ENCODE measurements at regions not wholly inside any gene's neighbourhood (a gene's known extent, or its start where the extent isn't known, plus 50 kb on each side); places are given as distances from the start of the nearest gene placed in this dataset.

GRCh38 chr9:31144614-31145013 lies 1239.8 kb upstream of the ACO1 start:
- TF ChIP-seq ZNF235 (CRISPR knock-in tag; IDR thresholded peaks at IDR 0.05; ENCODE audit: borderline replicate concordance): no peak
- TF ChIP-seq DNMT1 (CRISPR knock-in tag; IDR thresholded peaks at IDR 0.05): no peak
- no peak for TF ChIP-seq FUBP1 (CRISPR knock-in tag; IDR thresholded peaks at IDR 0.05; ENCODE audit: borderline replicate concordance)
- no peak for TF ChIP-seq ZNF3 (CRISPR knock-in tag; IDR thresholded peaks at IDR 0.05)
- TF ChIP-seq ZNF670 (CRISPR knock-in tag; IDR thresholded peaks at IDR 0.05; ENCODE audit: borderline replicate concordance): no peak
- TF ChIP-seq ZNF710 (CRISPR knock-in tag; IDR thresholded peaks at IDR 0.05; ENCODE audit: borderline replicate concordance): no peak
- no peak for TF ChIP-seq ZNF207 (IDR thresholded peaks at IDR 0.05; ENCODE audit: borderline replicate concordance)
- no peak for TF ChIP-seq ELF1 (CRISPR knock-in tag; IDR thresholded peaks at IDR 0.05)
- TF ChIP-seq YEATS2 (CRISPR knock-in tag; IDR thresholded peaks at IDR 0.05; ENCODE audit: borderline replicate concordance): no peak
- TF ChIP-seq ZHX1 (CRISPR knock-in tag; IDR thresholded peaks at IDR 0.05; ENCODE audit: low read depth): no peak
- no peak for TF ChIP-seq KLF13 (CRISPR knock-in tag; IDR thresholded peaks at IDR 0.05)
- TF ChIP-seq ZNF10 (CRISPR knock-in tag; IDR thresholded peaks at IDR 0.05; ENCODE audit: borderline replicate concordance, low read depth): no peak
- Histone ChIP-seq H3K36me3 (replicated peaks in 1 of 2; ENCODE audit: control insufficient read depth in 1 of 2, insufficient read depth in 2 of 2, low read length in 2 of 2) (no peaks in the 10 kb centered on the region), H3K27ac (ENCODE audit: extremely low read length, insufficient read depth, low read length) (no peak overlapping the region), H3K27me3 (ENCODE audit: control insufficient read depth in 1 of 2, insufficient read depth in 2 of 2, low read length in 2 of 2) (no peaks in the 10 kb centered on the region), H4K20me1 (ENCODE audit: insufficient read depth, low read length) (no peaks in the 10 kb centered on the region), H3K9me3 (ENCODE audit: low read length) (no peaks in the 10 kb centered on the region), H3K4me3 (replicated peaks in 1 of 3; ENCODE audit: insufficient read depth in 1 of 3, low read depth in 2 of 3, low read length in 3 of 3) (no peak overlapping the region), H3K4me2 (ENCODE audit: low read depth, low read length) (no peak overlapping the region), H3K4me1 (ENCODE audit: insufficient read depth, low read length) (no peaks in the 10 kb centered on the region), H3K79me2 (ENCODE audit: insufficient read depth, low read length) (no peaks in the 10 kb centered on the region), H3K9ac (ENCODE audit: insufficient read depth, low read depth, low read length) (no peak overlapping the region), H2AFZ (ENCODE audit: low read length) (no peak overlapping the region)
- 2% methylated on average over 3 of the region's 3 CpGs for WGBS (ENCODE audit: low lambda C conversion rate)
- intact Hi-C loops (cut with micrococcal nuclease; ENCODE audit: unreplicated experiment): no loop called here
- FAIRE-seq: no peak
- CTCF ChIA-PET (ENCODE audit: low intra/inter-chr PET ratio, low total read pairs): no interaction called here
- DNase-seq (ENCODE audit: low spot score): no peak
- POLR2A ChIA-PET: no interaction called here
- in situ Hi-C loops (cut with HindIII; ENCODE audit: extremely low pct_ligation_motif_present, low pct_unique_long_range_greater_than_20kb): no loop called here
- ATAC-seq: no peak
- BruUV-seq (replicated peaks): no TSS peak
